OCI-LY3 (cell line): ENCODE measurements at regions not wholly inside any gene's neighbourhood (a gene's known extent, or its start where the extent isn't known, plus 50 kb on each side); places are given as distances from the start of the nearest gene placed in this dataset.

Experiments
- H2AFZ ChIP-seq: fragments of 200-600, 300-600 bp; shearing (Covaris generic); 2 replicates; pipeline ENCODE4 v1.6.0; 2014; ENCODE audit warnings: antibody characterized with exemption, low read depth, low read length
- H3K27ac ChIP-seq: fragments of 200-600, 300-600 bp; sonication (generic); 2 replicates; pipeline ENCODE4 v1.5.1; 2014; ENCODE audit warnings: mild to moderate bottlenecking, low read length, moderate library complexity, mixed read lengths
- H3K27me3 ChIP-seq: fragments of 200-600, 300-600 bp; sonication (generic); 2 replicates; pipeline ENCODE4 v1.6.1; 2014; ENCODE audit warnings: low read depth, low read length, mixed read lengths
- H3K36me3 ChIP-seq: fragments of 200-600, 300-600 bp; sonication (generic); replicated peaks from 2 replicates; pipeline ENCODE3; 2014; ENCODE audit warnings: low read depth, low read length, mixed read lengths
- H3K4me1 ChIP-seq: fragments of 300-600, 200-600 bp; sonication (generic); 2 replicates; pipeline ENCODE4 v1.6.1; 2014; ENCODE audit warnings: low read length, mixed read lengths
- H3K4me2 ChIP-seq: fragments of 200-600, 300-600 bp; sonication (generic); 2 replicates; pipeline ENCODE4 v1.6.1; 2014; ENCODE audit warnings: low read length, mixed read lengths
- H3K4me3 ChIP-seq: fragments of 300-600, 200-600 bp; sonication (generic); 2 replicates; pipeline ENCODE4 v1.5.1; 2014; ENCODE audit warnings: antibody characterized with exemption, mild to moderate bottlenecking, low read length, moderate library complexity
- H3K79me2 ChIP-seq: fragments of 300-600, 200-600 bp; shearing (Covaris generic); 2 replicates; pipeline ENCODE4 v1.6.1; 2014; ENCODE audit warnings: mild to moderate bottlenecking, low read length, mixed read lengths
- H3K9ac ChIP-seq: fragments of 300-600, 200-600 bp; shearing (Covaris generic); 2 replicates; pipeline ENCODE4 v1.6.0; 2014; ENCODE audit warnings: mild to moderate bottlenecking, low read length, moderate library complexity
- H3K9me3 ChIP-seq: fragments of 200-600, 300-600 bp; shearing (Covaris generic); 2 replicates; pipeline ENCODE4 v1.6.1; 2014; ENCODE audit warnings: low read length, mixed read lengths; ENCODE audit not compliant: insufficient read depth
- H4K20me1 ChIP-seq: fragments of 200-600, 300-600 bp; sonication (generic); 2 replicates; pipeline ENCODE4 v1.6.1; 2016; ENCODE audit warnings: low read length, mixed read lengths; ENCODE audit not compliant: insufficient read depth
- CTCF ChIP-seq: fragments of 200-600, 300-600 bp; sonication (generic); IDR thresholded peaks from 2 replicates; pipeline ENCODE4 v1.5.1; 2014; ENCODE audit warnings: antibody characterized with exemption, low read length, low read depth
- EZH2phosphoT487 ChIP-seq: fragments of 200-600 bp; shearing (Covaris generic); IDR thresholded peaks from 2 replicates; pipeline ENCODE4 v1.6.1; 2018; ENCODE audit warnings: antibody characterized with exemption, mixed run types, low read depth

- H3K4me3 ChIP-seq: no peak overlapping the region
- no peak overlapping the region for H3K4me2 ChIP-seq
- no peaks in the 10 kb centered on the region for H3K9me3 ChIP-seq
- no peak overlapping the region for H2AFZ ChIP-seq
- TF ChIP-seq EZH2phosphoT487 (no peak), CTCF (no peak)
- H3K27ac ChIP-seq: no peak overlapping the region
- H3K9ac ChIP-seq: no peak overlapping the region
- no peaks in the 10 kb centered on the region for H3K79me2 ChIP-seq
- H3K4me1 ChIP-seq: no peaks in the 10 kb centered on the region
- H4K20me1 ChIP-seq: no peaks in the 10 kb centered on the region
- no peaks in the 10 kb centered on the region for H3K27me3 ChIP-seq
- no peaks in the 10 kb centered on the region for H3K36me3 ChIP-seq
Measured at GRCh38 chr5:5782402-5782801, 359.9 kb downstream of the ICE1 start.

- Histone ChIP-seq H3K9ac (no peak overlapping the region), H3K4me3 (no peak overlapping the region), H2AFZ (no peak overlapping the region), H3K27ac (no peak overlapping the region), H3K79me2 (no peaks in the 10 kb centered on the region), H3K4me1 (no peaks in the 10 kb centered on the region), H3K27me3 (no peaks in the 10 kb centered on the region), H3K36me3 (no peaks in the 10 kb centered on the region), H4K20me1 (no peaks in the 10 kb centered on the region), H3K4me2 (no peak overlapping the region), H3K9me3 (no peaks in the 10 kb centered on the region)
- TF ChIP-seq EZH2phosphoT487: no peak
- TF ChIP-seq CTCF: no peak
Measured at GRCh38 chr5:5781335-5781734, 358.9 kb downstream of the ICE1 start.

GRCh38 chr5:5780253-5780652 is 357.8 kb downstream of the ICE1 start:
- Histone ChIP-seq H3K79me2 (no peaks in the 10 kb centered on the region), H3K36me3 (no peaks in the 10 kb centered on the region), H4K20me1 (no peaks in the 10 kb centered on the region), H3K4me3 (no peak overlapping the region), H3K27me3 (no peaks in the 10 kb centered on the region), H3K4me1 (no peaks in the 10 kb centered on the region), H3K27ac (no peak overlapping the region), H2AFZ (no peak overlapping the region), H3K9ac (no peak overlapping the region), H3K9me3 (no peaks in the 10 kb centered on the region), H3K4me2 (no peak overlapping the region)
- TF ChIP-seq CTCF: no peak
- no peak for TF ChIP-seq EZH2phosphoT487

- H4K20me1 ChIP-seq: no peaks in the 10 kb centered on the region
- H3K79me2 ChIP-seq: no peaks in the 10 kb centered on the region
- TF ChIP-seq EZH2phosphoT487: no peak
- TF ChIP-seq CTCF: no peak
- no peaks in the 10 kb centered on the region for H3K9me3 ChIP-seq
- H3K27ac ChIP-seq: no peak overlapping the region
- H3K27me3 ChIP-seq: no peaks in the 10 kb centered on the region
- no peak overlapping the region for H3K9ac ChIP-seq
- H3K36me3 ChIP-seq: no peaks in the 10 kb centered on the region
- no peak overlapping the region for H3K4me3 ChIP-seq
- no peak overlapping the region for H3K4me2 ChIP-seq
- no peak overlapping the region for H2AFZ ChIP-seq
- H3K4me1 ChIP-seq: no peaks in the 10 kb centered on the region
Measured at GRCh38 chr5:5777013-5777412, 354.5 kb downstream of the ICE1 start.
